H4 (cell line): ENCODE measurements at regions not wholly inside any gene's neighbourhood (a gene's known extent, or its start where the extent isn't known, plus 50 kb on each side); places are given as distances from the start of the nearest gene placed in this dataset.

ENCODE experiments used
- DNase-seq: peaks from one replicate; pipeline ENCODE4 v3.0.0-alpha.2; 2015; ENCODE audit warnings: low spot score

DNA sequence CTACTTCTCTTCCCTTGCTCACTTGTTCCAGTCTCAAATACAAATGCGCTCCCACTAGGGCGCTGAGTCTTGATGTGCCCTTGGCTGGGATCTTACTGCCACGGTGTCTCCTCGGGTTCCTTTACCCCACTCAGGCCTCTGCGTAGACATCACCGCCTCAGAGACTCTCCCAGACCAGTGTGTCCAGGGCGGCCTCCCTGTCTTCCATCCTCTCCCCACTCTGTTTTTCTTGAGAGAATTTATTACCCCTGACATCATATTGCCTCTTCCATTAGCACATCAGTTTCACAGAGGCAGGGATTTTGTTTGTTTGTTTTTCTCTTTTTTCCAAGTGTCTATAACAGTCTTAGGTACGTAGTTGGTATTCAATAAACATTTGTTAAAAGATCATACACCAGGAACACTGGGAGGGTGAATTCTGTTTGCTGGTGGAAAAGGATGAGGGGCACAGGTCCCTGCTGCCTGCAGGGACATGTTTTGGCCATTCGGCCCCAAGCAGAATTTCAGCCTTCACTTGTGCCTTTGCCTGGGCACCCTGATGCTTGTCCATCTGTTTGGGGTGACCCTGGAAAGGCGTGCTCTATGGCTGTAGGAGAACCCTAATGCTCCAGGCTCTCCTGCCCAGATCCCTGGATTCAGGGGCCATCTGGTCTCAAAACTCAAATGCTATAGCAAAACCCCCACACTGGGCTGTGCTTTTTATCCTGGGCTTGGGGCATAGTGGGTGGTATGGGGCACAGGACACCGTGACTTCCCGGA is 55.0 kb downstream of the RPL37A start:
- DNase-seq, result no peak

DNA sequence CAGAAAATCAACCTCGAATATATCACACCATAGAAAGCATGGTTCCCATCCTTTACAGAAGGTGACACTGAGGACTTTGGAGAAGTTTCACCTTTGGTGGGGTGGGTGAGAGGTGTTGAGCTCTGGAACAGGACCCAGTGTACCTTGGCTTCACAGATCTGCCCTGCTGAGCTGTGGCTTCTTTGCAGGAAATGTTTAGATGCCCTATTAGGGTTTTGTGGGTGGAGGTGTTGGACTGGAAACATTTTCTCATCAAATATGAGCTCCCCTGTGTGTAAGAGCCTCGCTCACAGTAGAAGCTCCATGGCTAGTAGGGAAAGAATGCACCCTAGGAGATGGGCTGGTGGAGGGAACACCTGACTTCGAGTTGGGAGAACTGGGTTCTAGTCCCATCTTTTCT is 55.6 kb downstream of the RPL37A start:
- DNase-seq, result no peak

DNA sequence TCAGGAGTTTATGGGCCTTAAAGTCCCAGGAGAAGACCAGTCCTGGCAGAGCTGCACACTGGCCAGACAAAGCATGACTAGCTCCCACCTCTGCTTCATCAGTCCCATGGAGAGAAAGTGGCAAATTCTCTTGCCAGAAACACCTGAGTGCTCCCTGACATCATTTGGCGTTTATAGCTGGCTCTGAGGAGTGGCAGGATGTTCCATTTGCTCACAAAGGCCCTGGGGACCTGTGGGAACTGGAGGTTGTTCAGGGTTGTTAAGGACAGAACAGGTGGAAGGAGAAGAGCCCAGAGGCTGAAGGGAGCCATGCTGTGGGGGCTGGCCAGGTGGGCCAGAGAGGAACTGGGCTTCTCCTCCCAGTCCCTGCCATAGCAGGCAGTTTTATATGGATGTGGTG is 56.1 kb downstream of the RPL37A start:
- no peak for DNase-seq

DNA sequence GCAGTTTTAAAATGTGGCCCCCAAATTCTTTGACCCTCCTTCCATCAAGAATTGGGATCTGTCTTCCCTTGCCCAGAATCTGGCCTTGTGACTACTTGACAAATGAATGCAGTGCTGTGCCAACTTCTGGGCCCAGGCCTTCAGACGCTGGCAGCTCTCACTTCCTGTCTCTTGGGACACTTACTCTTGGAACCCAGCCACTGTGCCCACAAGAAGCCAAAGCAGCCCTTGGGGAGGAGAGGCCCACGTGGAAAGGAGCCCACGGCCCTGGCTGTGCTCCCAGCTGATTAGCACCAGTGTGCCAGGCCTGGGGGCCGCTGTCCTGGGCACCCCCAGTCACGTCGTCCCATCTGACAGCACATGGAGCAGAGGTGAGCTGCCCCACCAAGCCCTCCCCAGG is 56.6 kb downstream of the RPL37A start:
- DNase-seq, result peak; percentile 91

DNA sequence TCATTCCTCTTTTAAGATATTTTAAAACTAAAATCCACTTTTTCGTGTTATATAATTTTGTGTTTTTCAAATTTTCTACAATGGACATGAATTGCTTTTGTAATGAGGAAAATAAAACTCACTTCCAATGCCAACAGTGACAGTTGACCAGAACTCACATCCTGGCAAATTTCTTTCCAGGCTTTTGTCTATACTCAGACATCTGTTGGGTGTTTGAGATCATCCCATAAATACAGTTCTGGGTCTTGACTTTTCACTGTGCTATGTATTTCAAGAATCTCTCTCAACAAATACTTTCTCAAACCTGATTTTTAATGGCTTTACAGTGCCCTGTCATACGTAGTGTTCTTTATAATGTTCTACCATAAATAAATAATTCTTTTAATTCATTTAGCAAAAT is 57.6 kb downstream of the RPL37A start:
- DNase-seq, result no peak

DNA sequence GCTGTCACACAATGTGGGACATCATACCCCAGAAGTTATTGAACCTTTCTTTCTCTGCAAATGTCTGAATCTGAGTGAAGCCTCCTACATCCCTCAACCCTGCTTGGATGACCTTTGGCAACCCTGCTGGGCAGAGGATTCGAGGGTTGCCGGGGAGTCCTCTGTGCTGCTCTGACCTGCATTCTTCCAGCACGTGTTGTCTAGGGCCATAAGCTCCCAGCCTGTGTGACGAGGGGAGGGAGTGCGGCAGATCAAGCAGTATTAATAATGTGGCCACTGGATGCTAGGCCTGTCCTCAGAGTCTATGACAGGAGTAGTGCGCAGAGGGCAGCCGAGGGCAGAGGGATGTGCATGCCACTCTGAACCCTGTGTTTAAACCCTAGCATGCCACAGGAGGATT is 58.8 kb downstream of the RPL37A start:
- DNase-seq, result no peak

DNA sequence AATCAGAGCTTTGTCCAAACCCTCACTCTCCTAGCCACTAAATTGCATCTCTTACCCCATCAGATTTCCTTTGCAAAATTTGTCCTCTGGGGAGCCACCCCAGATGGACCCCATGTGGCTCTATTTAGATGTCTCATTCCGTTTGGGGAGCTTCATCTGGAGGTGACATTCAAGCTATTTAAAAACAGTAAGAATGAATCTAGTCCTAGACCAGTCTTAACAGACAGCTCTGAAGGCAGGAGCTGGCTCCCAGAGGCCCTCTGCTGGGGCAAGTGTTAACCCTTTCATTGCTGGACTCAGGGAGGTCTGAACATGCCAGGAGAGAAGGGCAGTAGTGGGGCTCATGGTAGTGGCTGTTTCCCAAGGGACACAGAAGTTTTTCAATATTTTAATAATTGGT is 59.2 kb downstream of the RPL37A start:
- no peak for DNase-seq

DNA sequence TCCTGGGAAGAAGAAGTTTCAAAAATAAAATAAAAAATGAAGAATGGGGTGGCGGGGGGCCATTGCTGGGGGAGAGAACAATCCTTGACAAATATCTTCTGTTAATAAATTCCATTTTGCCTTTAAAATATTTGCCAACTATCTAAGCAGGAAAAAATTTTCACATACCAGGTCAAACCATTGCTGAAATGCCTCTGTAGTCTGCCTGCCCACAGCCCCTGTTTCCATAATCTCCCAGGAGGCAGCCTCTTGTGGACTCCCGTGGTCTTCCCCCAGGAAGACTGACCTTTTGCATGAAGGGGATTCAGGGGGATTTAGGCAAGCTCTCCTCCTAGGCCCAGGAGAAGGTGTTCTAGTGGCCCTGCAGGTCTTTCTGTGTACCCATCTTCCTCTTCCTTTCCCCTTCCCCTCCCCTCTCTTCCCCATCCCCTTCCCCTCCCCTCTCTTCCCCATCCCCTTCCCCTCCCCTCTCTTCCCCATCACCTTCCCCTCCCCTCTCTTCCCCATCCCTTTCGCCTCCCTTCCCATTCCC is 61.0 kb downstream of the RPL37A start:
- no peak for DNase-seq

DNA sequence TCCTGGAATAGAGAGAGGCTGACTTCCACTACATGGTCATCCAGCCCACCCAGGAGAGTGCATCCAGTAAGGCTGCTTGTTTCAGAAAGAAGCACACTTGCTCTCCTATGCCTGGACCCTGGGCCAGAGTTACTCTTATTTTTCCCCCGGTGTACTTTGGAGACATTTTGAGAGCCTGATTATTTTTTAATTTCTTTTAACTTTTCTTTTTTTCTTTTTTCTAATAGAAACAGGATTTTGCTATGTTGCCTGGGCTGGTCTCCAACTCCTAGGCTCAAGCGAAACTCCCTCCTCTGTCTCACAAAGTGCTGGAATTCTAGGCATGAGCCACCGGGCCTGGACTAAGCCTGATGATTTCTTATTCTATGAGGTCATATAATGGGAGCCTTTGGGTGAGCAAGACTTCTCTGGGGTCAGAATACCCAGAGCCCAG is 62.2 kb downstream of the RPL37A start:
- DNase-seq, result no peak

DNA sequence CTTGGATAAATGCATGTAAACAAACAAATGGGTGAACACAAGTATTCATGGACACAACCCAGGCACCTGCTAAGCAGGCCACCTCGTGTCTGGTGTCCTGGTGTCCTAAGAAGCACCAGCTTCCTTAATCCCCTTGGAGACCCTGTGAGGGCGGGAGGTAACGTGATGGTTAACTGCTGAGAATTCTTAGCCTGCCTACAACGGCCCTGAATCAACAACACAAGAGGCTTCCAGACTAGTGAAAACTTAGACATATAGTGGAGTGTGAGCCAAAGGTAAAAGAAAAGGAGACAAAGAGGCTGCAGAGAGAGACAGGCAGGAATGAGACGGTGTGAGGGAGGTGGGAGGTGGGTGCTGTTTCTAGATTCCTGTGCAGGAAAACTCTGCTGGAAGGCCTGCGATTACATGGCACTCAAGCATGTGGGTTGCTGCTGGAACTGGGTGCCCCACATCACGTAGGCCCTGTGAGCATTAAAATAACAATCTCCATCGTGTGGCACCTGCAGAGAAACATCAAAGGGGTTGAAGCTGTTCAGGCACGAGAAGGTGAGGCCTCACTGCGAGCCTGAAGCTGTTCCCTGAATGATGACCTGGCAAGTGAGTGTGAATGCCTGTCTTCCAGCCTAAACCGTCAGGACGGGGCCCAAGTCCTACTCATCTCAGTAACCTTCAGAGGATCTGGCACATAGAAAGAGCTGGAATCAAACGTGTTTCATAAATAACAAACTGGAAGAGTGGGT is 64.2 kb downstream of the RPL37A start:
- no peak for DNase-seq

DNA sequence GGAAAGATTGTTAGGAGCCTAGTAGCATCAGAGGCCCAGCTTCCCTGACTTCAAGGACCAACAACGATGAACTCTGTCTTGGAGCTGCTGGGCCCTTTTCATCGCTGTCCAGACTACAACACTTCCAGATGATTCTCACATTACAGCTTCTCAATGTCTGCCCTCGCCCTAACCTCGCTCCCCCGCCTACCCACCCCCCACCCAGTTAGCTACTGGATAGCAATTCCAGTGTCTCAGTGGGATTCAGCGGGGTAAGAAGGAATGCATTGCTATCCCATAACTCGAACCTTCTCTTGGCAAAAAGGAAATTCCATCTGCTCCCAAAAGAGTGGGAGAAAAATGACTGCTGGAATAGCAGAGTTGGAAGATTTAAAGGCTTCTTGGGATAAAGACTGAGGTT is 65.0 kb downstream of the RPL37A start:
- no peak for DNase-seq

DNA sequence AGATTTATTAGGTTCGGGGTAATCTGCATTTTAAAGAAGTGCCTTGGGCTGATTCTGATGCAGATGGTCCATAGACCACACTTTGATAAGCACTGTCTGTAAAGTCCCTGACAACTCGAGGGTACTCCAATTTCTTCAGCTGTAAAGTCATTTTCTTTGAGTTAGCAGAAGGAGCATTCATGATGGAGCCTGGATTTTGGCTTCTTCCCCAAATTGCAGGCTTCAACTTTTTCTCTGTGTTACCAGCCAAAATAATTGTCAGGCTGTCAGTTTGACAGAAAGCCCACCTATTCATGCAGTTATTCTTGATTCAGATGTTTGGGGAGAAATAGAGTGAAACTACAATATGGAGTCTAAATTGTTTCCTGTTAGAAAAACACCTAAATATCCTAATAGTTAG is 66.0 kb downstream of the RPL37A start:
- DNase-seq, result no peak

DNA sequence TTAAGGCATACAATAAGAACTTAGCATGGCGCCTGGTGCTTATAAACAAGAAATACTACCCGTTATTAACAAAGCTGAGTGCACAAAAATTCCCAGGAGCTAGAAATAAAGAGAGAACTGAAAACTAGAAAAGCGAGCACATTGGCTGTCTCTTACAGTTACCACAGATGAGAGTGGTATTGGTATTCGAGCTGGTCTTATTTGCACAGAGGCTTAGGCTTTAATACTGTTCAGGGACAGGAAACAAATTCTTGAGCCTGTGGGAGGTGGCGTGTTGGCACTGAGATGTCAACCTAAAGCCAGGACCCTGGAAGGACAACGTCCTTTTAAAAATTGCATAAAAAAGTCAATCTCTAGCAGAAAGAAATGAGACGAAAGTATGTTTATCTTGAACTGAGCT is 67.3 kb upstream of the IGFBP2 start:
- no peak for DNase-seq

DNA sequence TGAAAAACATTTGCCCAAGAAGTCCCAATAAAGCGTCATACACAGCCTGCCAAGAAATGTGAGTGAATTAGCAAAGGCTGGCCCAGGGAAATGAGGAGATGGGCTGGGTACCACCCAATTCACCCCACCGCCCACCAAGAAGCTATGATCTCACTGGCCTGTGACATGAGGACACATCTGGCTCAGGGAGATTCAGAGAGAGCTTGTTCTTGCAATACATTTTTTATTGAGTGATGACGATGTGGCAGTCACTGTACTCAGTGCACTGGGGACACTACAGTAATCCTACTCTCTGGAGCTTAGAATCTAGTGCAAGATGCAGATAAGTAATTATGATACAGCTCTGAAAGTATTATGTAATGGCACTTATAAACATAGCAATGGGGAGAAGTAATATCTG is 64.6 kb upstream of the IGFBP2 start:
- DNase-seq, result no peak

DNA sequence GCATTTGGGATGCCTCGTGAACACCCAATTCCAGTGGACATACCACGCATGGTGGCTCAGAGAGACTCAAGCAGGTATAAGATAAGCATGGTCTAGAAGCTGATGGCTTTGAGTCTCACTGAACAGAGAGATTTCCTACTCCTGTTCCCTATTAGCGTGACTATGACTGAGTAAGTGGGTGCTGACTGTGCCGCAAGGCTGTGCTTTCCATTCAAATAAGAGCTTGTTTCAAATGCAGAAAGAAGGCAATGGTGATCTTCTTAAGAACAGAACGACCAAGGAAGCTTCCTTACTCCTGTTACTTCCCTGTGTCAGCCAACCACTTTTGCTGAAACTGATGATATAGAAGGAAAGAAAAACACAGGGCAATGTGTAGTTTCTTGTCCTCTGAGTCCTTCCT is 63.5 kb upstream of the IGFBP2 start:
- no peak for DNase-seq

DNA sequence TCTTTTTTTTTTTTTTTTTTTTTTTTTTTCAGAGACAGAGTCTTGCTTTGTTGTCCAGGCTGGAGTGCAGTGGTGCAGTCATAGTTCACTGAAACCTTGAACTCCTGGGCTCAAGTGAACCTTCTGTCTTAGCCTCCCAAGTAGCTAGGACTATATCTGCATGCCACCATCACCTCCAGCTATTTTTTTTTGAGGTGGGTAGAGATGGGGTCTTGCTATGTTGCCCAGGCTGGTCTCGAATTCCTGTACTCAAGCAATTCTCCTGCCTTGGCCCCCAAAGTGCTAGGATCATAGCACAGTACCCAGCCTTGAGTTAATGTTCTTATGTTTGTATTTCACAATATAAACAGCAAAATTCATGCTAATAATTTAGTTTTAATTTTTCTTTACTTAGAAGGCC is 62.9 kb upstream of the IGFBP2 start:
- DNase-seq, result no peak

DNA sequence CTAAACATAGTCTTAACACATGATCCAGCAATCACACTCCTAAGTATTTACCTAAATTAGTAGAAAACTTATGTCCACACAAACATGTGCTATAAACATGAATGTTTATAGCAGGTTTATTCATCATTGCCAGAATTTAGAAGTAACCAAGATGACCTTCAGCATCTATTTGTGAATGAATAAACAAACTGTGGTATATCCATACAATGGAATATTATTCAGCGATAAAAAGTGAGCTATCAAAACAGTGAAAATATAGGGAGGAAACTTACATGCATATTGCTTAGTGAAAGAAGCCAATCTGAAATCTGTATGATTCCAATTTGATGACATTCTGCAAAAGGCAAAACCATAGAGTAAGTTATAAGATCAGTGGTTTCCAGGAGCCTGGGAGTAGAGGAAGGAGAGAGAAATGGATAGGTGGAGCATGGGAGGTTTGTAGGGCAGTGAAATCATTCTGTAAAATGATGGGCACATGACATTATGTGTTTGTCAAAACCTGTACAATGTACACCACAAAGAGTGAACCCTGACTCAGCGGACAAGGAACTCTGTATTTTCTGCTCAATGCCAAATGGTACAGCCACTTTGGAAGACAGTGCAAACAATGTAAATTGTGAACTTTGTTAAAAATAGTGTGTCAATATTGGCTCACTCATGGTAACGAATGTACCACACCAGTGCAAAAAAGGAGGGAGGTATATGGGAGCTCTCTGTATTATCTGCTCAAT is 61.9 kb upstream of the IGFBP2 start:
- no peak for DNase-seq

DNA sequence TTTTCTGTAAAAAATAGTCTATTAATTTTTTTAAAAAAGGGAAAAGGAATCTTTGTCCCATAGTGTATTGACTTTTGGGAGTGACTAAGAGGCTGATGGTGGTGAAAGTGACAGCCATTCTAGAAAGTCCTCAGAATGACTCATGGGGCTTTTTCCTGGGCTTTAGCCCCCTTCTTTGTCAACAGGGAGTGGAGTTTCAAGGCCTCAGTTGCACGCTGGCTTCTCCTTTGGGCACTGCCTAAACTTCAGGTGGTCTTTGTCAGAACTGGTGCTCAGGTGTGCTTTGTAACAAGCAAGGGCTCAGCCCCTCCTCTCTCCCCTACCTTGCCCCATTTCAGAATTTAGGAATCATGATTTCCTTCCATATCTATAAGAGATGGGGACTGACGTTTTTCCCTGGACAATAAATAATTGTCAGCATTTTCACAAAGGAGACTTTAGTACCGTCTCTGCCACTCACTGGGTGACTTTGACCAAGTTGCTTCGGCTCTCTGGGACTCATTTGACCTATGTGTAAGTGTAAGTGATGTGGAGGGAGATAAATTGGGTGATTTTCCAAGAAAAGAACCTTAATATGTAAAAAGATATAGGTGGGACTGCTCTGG is 61.2 kb upstream of the IGFBP2 start:
- DNase-seq, result no peak

DNA sequence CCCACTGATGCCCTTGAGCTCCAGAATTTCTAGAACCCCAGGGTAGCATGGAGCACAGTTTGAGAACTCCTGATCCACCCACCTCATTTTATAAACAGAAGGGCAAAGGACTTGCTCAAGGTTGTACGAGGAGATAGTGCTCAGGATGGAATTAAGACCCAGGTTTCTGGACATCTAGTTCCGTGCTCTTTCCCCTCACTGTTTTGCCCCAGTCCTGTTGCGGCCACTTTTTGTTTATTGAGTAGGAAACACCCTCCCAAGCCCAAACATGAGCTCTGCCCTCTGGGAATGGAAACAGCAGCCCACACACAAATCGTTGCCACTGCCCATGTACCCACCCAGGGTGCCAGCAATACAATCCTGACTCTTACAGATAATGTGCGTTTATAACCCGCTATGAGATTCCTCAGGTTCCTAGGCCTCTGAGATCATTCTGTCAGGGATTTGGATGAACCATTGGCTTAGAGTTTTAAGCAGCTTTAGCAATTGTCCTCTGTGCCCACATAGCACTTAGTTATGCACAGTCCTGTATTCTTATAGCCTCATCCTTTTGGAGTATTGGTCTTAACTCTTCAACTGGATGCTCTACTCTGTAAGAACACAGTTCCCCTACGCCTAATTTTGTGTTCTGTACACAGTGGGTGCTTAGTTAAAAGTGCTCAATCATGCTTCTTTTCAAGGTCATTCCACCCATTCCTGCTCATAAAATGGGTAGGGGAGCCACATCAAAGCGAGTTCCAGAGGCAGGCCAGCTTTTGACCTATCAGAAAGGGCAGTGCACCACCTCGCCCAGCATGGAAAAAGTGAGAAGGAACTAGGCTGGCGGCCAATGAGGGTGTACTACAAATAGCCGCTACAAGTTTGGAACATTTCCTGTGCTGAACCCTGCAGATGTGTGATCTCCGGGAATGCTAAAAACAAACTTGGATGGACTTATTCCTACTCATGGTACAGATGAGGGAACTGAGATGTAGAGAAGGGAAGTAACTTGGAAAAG is 60.3 kb upstream of the IGFBP2 start:
- peak; percentile 44 for DNase-seq

DNA sequence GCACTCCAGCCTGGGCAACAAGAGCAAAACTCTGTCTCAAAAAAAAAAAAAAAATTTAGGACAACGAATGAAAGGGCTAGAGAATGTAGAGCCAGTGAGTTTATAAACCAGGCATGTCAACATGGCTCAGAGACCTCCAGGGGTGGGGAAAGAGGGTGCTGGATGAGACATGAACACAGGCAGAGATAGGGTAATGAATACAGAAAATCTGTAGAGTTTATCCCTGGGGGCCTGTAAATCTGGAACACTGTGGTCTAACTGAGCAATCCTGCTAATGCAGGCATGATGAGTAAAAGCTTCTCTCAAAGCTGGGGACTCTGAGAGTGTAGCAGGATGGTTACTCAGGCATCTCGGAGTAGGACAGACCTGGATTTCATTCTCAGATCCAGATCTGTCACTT is 59.2 kb upstream of the IGFBP2 start:
- no peak for DNase-seq

DNA sequence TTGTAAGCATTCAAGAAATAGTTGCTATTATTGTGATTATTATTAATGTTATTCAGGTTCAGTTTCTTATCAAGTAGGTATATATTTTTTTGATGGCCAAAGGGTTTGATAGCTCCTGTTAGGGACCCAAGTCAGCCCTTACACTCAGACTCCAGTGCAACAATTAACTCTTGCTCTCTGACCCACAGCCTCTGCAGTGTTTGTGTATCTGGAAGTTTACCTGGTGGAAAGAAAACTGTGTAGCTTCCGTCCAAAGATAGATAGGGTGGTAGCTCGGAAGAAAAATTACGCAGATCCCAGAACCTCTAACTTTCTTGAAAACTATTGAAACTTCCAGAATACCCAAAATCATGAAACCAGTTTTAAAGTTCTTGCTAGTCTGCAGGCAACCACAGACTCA is 58.6 kb upstream of the IGFBP2 start:
- DNase-seq, result no peak
